Body of pancreas (tissue), 4 donors: ENCODE measurements at regions not wholly inside any gene's neighbourhood (a gene's known extent, or its start where the extent isn't known, plus 50 kb on each side); places are given as distances from the start of the nearest gene placed in this dataset.

Experiments used
- ATAC-seq: fragments of 150-250 bp; one replicate; pipeline ENCODE4 v1.9.1; 2016
- DNase-seq, 4 donors: peaks; one replicate each; pipeline ENCODE4 v3.0.0-alpha.2; 2019
- H3K27ac ChIP-seq, 4 donors: fragments of 200-600 bp; sonication (generic); 1 replicate in 3 of 4; 2 replicates in 1 of 4; pipeline versions ENCODE4 v1.5.1 to v1.6.1; 2016 to 2019; ENCODE audit warnings: mild to moderate bottlenecking in 1 of 4, mixed read lengths in 1 of 4, moderate library complexity in 1 of 4
- H3K27me3 ChIP-seq, 2 donors: fragments of 200-600 bp; sonication (generic); one replicate each; pipeline ENCODE4 v1.6.0; 2016; ENCODE audit warnings: mild to moderate bottlenecking in 1 of 2
- H3K36me3 ChIP-seq, 2 donors: fragments of 200-600 bp; sonication (generic); replicated peaks in 1 of 2; 2 replicates each; pipeline ENCODE4 v1.5.1; 2016; ENCODE audit warnings: low read depth in 2 of 2; ENCODE audit not compliant: insufficient read depth in 1 of 2
- H3K4me1 ChIP-seq: fragments of 200-600 bp; sonication (generic); one replicate; pipeline ENCODE4 v1.6.0; 2016
- H3K4me3 ChIP-seq, 2 donors: fragments of 200-600 bp; sonication (generic); 1 replicate in 1 of 2; 2 replicates in 1 of 2; pipeline ENCODE4 v1.5.1; 2016 to 2019
- H3K9me3 ChIP-seq, 3 donors: fragments of 200-600 bp; sonication (generic); 1 replicate in 2 of 3; 2 replicates in 1 of 3; pipeline ENCODE4 v1.5.1; 2016
- POLR2A ChIP-seq, 3 donors: fragments of 450-650 bp; IDR thresholded peaks; one replicate each; pipeline ENCODE4 v1.6.1; 2016; ENCODE audit warnings: antibody characterized with exemption in 3 of 3, mild to moderate bottlenecking in 2 of 3
- WGBS, 2 donors: methylation state at CpG; one replicate each; pipeline ENCODE4 v1.1.5; 2017; 5-methylcytosine and 5-hydroxymethylcytosine counted together
- intact Hi-C: fragments of 100-400 bp; cut with DNase I; formaldehyde crosslinking; loops from one replicate; pipeline ENCODE4 v1.15.1; 2023
- TF ChIP-seq, protein P1 (sequence below), 7 experiments: fragments of 450-650 bp in 4 of 7; fragments of 200-600 bp in 3 of 7; sonication (generic) in 3 of 7; IDR thresholded peaks; one replicate each; pipeline ENCODE4 v1.5.1; 2016 to 2019; ENCODE audit warnings: antibody characterized with exemption in 7 of 7

DNA sequence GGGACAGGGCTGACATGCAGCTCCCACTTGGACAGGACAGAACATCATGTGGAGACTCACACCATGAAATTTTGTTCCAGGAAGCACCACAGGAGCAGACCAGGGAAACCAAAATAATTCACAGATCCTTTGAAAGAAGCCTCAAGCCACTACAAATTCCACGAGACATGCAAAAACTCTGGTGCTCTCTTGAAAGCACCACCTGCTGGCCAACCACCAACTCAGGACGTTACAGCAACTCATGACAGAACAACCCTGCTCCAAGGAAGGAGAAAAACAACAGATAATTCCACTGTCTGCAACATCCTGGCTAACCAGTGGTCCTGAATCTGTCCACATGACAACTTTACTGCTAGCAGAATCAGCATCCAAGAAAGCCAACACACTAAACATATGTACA, 516.0 kb downstream of the SPATA31D1 start:
- Histone ChIP-seq H3K27ac (no peak overlapping the region), H3K4me3 (no peak overlapping the region), H3K36me3 (no peaks in the 10 kb centered on the region), H3K27me3 (no peaks in the 10 kb centered on the region), H3K9me3 (no peaks in the 10 kb centered on the region), H3K4me1 (no peaks in the 10 kb centered on the region)
- TF ChIP-seq, protein P1, sequence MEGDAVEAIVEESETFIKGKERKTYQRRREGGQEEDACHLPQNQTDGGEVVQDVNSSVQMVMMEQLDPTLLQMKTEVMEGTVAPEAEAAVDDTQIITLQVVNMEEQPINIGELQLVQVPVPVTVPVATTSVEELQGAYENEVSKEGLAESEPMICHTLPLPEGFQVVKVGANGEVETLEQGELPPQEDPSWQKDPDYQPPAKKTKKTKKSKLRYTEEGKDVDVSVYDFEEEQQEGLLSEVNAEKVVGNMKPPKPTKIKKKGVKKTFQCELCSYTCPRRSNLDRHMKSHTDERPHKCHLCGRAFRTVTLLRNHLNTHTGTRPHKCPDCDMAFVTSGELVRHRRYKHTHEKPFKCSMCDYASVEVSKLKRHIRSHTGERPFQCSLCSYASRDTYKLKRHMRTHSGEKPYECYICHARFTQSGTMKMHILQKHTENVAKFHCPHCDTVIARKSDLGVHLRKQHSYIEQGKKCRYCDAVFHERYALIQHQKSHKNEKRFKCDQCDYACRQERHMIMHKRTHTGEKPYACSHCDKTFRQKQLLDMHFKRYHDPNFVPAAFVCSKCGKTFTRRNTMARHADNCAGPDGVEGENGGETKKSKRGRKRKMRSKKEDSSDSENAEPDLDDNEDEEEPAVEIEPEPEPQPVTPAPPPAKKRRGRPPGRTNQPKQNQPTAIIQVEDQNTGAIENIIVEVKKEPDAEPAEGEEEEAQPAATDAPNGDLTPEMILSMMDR (IDR thresholded peaks at IDR 0.05) = no peak
- no peak for TF ChIP-seq POLR2A (IDR thresholded peaks at IDR 0.05)
- DNase-seq = no peak
- ATAC-seq = no peak
- 54 to 71% methylated on average over 2 of the region's 2 CpGs for WGBS, 2 donors
- intact Hi-C loops = no loop called here

DNA sequence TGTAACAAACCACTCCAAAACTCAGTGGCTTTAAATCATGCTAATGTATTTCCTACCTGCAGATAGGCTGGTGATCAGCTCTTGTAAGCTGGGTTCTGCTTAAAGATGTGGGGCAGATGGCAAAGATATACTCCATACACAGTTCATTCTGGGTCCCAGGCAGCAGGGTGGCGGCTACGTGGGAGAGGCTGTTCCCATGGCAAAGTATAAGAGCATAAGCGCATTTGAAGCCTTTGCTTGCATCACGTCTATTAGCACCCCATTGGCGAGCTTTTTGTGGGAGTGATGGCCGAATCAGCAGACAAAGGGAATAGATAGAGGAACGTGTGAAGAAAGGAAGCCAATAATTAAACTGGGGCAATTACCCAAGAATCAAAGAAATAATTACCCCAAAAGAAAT, 523.1 kb downstream of the SPATA31D1 start:
- intact Hi-C loops = no loop called here
- peaks cover 16% of the 10 kb centered on the region for H3K4me1 ChIP-seq
- ATAC-seq (no peak), DNase-seq (no peak)
- TF ChIP-seq, protein P1 (IDR thresholded peaks at IDR 0.05) = no peak
- TF ChIP-seq POLR2A (IDR thresholded peaks at IDR 0.05) = no peak
- no peak overlapping the region for H3K27ac ChIP-seq
- H3K9me3 ChIP-seq = no peaks in the 10 kb centered on the region
- WGBS, 2 donors = 90 to 92% methylated on average over 7 of the region's 7 CpGs
- H3K36me3 ChIP-seq = no peaks in the 10 kb centered on the region
- no peaks in the 10 kb centered on the region for H3K27me3 ChIP-seq
- H3K4me3 ChIP-seq = no peak overlapping the region

DNA sequence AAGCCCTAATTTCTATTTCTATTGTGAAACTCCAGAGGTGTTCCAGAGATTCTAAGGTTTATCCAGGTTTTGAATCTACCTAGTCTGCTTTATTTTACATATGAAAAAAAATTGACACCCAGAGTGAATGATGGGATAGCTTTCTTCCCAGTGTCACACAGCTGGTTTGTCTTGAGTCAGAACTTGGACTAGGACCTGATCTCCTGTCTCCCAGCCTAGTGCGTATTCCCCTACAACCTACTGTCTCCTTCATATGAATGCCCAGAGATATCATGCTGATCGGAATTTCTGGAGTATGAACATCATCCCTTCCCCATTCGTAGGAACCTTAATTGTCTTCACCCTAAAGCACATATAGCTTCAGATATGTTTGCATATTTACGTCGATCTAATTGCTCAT, 524.2 kb downstream of the SPATA31D1 start:
- intact Hi-C loops = no loop called here
- no peak overlapping the region for H3K4me3 ChIP-seq
- no peak for ATAC-seq
- H3K4me1 ChIP-seq = peaks cover 16% of the 10 kb centered on the region
- H3K9me3 ChIP-seq = no peaks in the 10 kb centered on the region
- 81 to 90% methylated on average over 5 of the region's 5 CpGs for WGBS, 2 donors
- no peaks in the 10 kb centered on the region for H3K36me3 ChIP-seq
- DNase-seq = no peak
- no peak for TF ChIP-seq POLR2A (IDR thresholded peaks at IDR 0.05)
- TF ChIP-seq, protein P1 (IDR thresholded peaks at IDR 0.05) = no peak
- no peak overlapping the region for H3K27ac ChIP-seq
- no peaks in the 10 kb centered on the region for H3K27me3 ChIP-seq

DNA sequence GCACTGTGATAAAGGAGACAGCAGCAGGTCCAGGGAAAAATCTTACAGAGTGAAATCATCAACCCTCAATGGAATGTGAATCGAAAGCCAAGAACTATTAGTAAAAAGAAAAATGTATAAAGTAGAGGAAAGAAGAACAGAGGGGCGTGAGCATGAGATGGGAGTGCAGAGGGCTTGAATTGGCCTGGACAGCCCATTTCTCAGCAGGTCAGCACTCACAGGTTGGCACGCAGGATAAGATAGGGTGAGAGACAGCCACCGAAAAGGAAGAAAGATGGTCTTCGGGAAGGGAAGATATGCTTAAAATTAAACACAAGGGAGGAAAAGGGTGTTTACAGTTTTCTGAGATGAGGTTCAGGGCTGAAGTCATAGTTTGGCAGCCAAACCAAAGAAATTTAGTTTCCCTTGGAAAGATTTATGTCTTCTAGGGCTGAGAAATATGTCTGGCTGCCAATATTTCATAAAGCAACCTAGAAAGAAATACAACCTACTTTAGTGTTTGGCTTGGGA, 524.7 kb downstream of the SPATA31D1 start:
- H3K4me3 ChIP-seq = no peak overlapping the region
- no peak for TF ChIP-seq POLR2A (IDR thresholded peaks at IDR 0.05)
- TF ChIP-seq, protein P1 (IDR thresholded peaks at IDR 0.05) = no peak
- DNase-seq (no peak), ATAC-seq (peak; percentile 35)
- H3K4me1 ChIP-seq = peaks cover 16% of the 10 kb centered on the region
- H3K27me3 ChIP-seq = no peaks in the 10 kb centered on the region
- no peaks in the 10 kb centered on the region for H3K36me3 ChIP-seq
- H3K27ac ChIP-seq = peak overlapping the region in 2 of 4 donors; percentile 36 to 45
- 57 to 59% methylated on average over 5 of the region's 5 CpGs for WGBS, 2 donors
- intact Hi-C loops = no loop called here
- no peaks in the 10 kb centered on the region for H3K9me3 ChIP-seq

DNA sequence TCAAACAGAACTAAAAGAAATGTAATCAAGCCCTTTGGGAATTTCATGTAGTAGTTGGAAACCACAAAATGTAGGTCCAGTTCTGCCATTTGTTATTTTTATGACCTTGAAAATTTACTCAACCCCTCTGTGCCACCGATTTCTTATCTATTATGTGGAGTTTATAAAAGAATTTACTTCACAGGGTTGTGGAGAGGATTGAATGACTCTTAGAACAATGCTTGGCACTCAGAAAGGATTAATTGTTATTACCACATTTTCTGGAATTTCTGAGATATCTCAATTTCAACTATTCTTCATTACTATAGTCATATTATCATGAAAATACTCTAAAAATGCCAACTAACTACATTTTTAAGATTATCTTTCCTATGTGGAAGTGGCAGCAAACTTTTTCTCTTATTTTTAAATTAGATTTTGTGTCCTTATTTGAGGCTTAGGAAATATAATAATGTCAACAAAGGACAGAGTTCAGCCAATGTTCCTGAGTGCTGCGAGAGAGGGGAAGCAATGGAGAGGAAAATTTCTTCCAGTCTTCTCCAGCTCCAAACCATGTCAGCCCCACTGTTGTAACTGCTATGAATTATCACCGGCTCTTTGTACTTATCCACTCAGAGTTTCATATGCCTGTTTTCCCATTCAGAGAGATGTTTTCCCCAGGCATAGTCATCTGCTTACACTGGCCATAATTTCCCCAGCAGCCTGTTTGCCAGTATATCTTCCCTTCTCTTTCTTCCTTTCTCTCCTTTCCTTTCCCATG, 525.6 kb downstream of the SPATA31D1 start:
- Histone ChIP-seq H3K27ac (peak overlapping the region in 1 of 4 donors; percentile 36), H3K36me3 (no peaks in the 10 kb centered on the region), H3K4me1 (peaks cover 16% of the 10 kb centered on the region), H3K9me3 (no peaks in the 10 kb centered on the region), H3K4me3 (no peak overlapping the region), H3K27me3 (no peaks in the 10 kb centered on the region)
- DNase-seq = no peak
- TF ChIP-seq, protein P1 (IDR thresholded peaks at IDR 0.05) = no peak
- no peak for TF ChIP-seq POLR2A (IDR thresholded peaks at IDR 0.05)
- intact Hi-C loops = no loop called here
- WGBS, 2 donors = 49 to 55% methylated on average over 3 of the region's 3 CpGs
- ATAC-seq = no peak
